HepG2 (cell line): ENCODE measurements at regions not wholly inside any gene's neighbourhood (a gene's known extent, or its start where the extent isn't known, plus 50 kb on each side); places are given as distances from the start of the nearest gene placed in this dataset.
"Not testable (repeated sequence)": the region's sequence is repeated elsewhere in the genome, so short reads cannot be mapped to it uniquely, and the experiment has no call there.

Experiments
- ATAC-seq: fragments of 200-7000 bp; cut with Tn5 transposase; 3 replicates; pipeline ENCODE4 v1.9.1; 2020; ENCODE audit warnings: mild to moderate bottlenecking, moderate library complexity
- BruUV-seq: library from RNA; stranded (reverse); fragments of 400-500 nt; replicated peaks from 2 replicates; lab custom pipeline; 2021; lab: Mats Ljungman, UMichigan
- CTCF ChIA-PET: fragments of 300-600 bp; formaldehyde crosslinking; extraction: SDS; loops from one replicate; lab custom pipeline; 2021; ENCODE audit warnings: low total read pairs, inconsistent platforms, low intra/inter-chr PET ratio; lab: Yijun Ruan, JAX
- POLR2A ChIA-PET: fragments of 350-600 bp; sonication (Branson Sonifier 250); formaldehyde crosslinking; loops from one replicate; lab custom pipeline; 2020; ENCODE audit warnings: antibody characterized with exemption, inconsistent platforms; lab: Yijun Ruan, JAX
- DNase-seq: peaks from one replicate; pipeline ENCODE4 v3.0.0-alpha.2; 2015; ENCODE audit warnings: low spot score
- FAIRE-seq: peaks from 3 replicates; lab custom pipeline; 2011; peaks lifted over from hg19 to GRCh38; lab: Jason Lieb, UNC
- H2AFZ ChIP-seq: one replicate; pipeline ENCODE4 v1.6.1; 2011; ENCODE audit warnings: low read length, inconsistent platforms
- H3K27ac ChIP-seq: fragments of 300-600 bp; 3 replicates; pipeline ENCODE4 v1.8.0; 2011; ENCODE audit warnings: mixed run types, mild to moderate bottlenecking, mixed read lengths, low read length, inconsistent platforms; ENCODE audit not compliant: insufficient read depth; ENCODE audit errors: extremely low read length
- H3K27me3 ChIP-seq, 2 experiments: fragments of 200-600 bp in 1 of 2; 2 replicates in 1 of 2; 3 replicates in 1 of 2; pipeline versions ENCODE4 v1.6.0 to v1.8.0; 2011; ENCODE audit warnings: low read length in 2 of 2, mild to moderate bottlenecking in 2 of 2, moderate library complexity in 2 of 2, inconsistent platforms in 1 of 2; ENCODE audit not compliant: insufficient read depth in 2 of 2, control insufficient read depth in 1 of 2
- H3K36me3 ChIP-seq, 2 experiments: fragments of 200-600 bp in 1 of 2; replicated peaks in 1 of 2; 2 replicates in 1 of 2; 3 replicates in 1 of 2; pipeline versions ENCODE4 v1.5.1 to v1.8.0; 2011; ENCODE audit warnings: low read length in 2 of 2, inconsistent platforms in 1 of 2; ENCODE audit not compliant: insufficient read depth in 2 of 2, control insufficient read depth in 1 of 2
- H3K4me1 ChIP-seq: 2 replicates; pipeline ENCODE4 v1.5.1; 2012; ENCODE audit warnings: low read length, inconsistent platforms; ENCODE audit not compliant: insufficient read depth
- H3K4me2 ChIP-seq: 2 replicates; pipeline ENCODE4 v1.6.0; 2011; ENCODE audit warnings: low read depth, low read length, inconsistent platforms
- H3K4me3 ChIP-seq, 3 experiments: fragments of 200-600 bp in 1 of 3; sonication (generic), shearing (Covaris generic) in 1 of 3; replicated peaks in 1 of 3; 2 replicates each; pipeline ENCODE4 v1.5.1; 2011 to 2016; ENCODE audit warnings: low read length in 3 of 3, inconsistent platforms in 2 of 3, low read depth in 2 of 3, mild to moderate bottlenecking in 2 of 3, control low read depth in 1 of 3, mixed read lengths in 1 of 3; ENCODE audit not compliant: insufficient read depth in 1 of 3
- H3K79me2 ChIP-seq: one replicate; pipeline ENCODE4 v1.6.1; 2011; ENCODE audit warnings: low read length, inconsistent platforms; ENCODE audit not compliant: insufficient read depth
- H3K9ac ChIP-seq: 2 replicates; pipeline ENCODE4 v1.6.0; 2011; ENCODE audit warnings: mild to moderate bottlenecking, low read depth, low read length, inconsistent platforms; ENCODE audit not compliant: insufficient read depth
- H3K9me3 ChIP-seq: 2 replicates; pipeline ENCODE4 v1.5.1; 2012; ENCODE audit warnings: mild to moderate bottlenecking, low read length
- H4K20me1 ChIP-seq: 2 replicates; pipeline ENCODE4 v1.6.0; 2011; ENCODE audit warnings: inconsistent platforms, mild to moderate bottlenecking, low read length, moderate library complexity; ENCODE audit not compliant: insufficient read depth
- EZH2 ChIP-seq: conservative IDR thresholded peaks from 2 replicates; pipeline ENCODE4 v1.6.1; 2012; ENCODE audit warnings: mild to moderate bottlenecking, low read depth, low read length, moderate library complexity
- GMEB2 ChIP-seq: IDR thresholded peaks from 2 replicates; pipeline ENCODE4 v1.6.1; 2016; ENCODE audit warnings: missing biosample characterization, missing genetic modification reagents, low read depth
- HNRNPH1 ChIP-seq: fragments of 200-400 bp; formaldehyde crosslinking; optimal IDR thresholded peaks from 2 replicates; pipeline ENCODE3; 2017; ENCODE audit warnings: mild to moderate bottlenecking, low read depth, low read length
- HOXA5 ChIP-seq: sonication (generic); formaldehyde crosslinking; IDR thresholded peaks from 2 replicates; pipeline ENCODE4 v1.4.0; 2020; ENCODE audit warnings: missing genetic modification reagents
- ISL2 ChIP-seq: sonication (generic); formaldehyde crosslinking; IDR thresholded peaks from 2 replicates; pipeline ENCODE4 v1.5.0; 2020; ENCODE audit warnings: missing genetic modification reagents
- KDM6A ChIP-seq: IDR thresholded peaks from 2 replicates; pipeline ENCODE4 v1.6.1; 2016; ENCODE audit warnings: low read depth
- MEF2D ChIP-seq: sonication (generic); formaldehyde crosslinking; IDR thresholded peaks from 2 replicates; pipeline ENCODE4 v1.5.1; 2020; ENCODE audit warnings: mild to moderate bottlenecking, missing genetic modification reagents
- MLLT10 ChIP-seq: sonication (generic); formaldehyde crosslinking; IDR thresholded peaks from 2 replicates; pipeline ENCODE4 v1.4.0; 2020; ENCODE audit warnings: missing genetic modification reagents
- NFIB ChIP-seq: sonication (generic); formaldehyde crosslinking; IDR thresholded peaks from 2 replicates; pipeline ENCODE4 v1.9.0; 2021; ENCODE audit warnings: missing genetic modification reagents, mild to moderate bottlenecking, borderline replicate concordance
- NFYB ChIP-seq: sonication (generic); formaldehyde crosslinking; IDR thresholded peaks from 2 replicates; pipeline ENCODE4 v1.4.0; 2020; ENCODE audit warnings: missing genetic modification reagents
- PRDM4 ChIP-seq: sonication (generic); formaldehyde crosslinking; IDR thresholded peaks from 2 replicates; pipeline ENCODE4 v1.9.0; 2021; ENCODE audit warnings: missing genetic modification reagents, borderline replicate concordance
- RFX5 ChIP-seq: IDR thresholded peaks from 2 replicates; pipeline ENCODE4 v1.6.1; 2011; ENCODE audit warnings: low read depth, low read length, improper control_type of control experiment
- TBP ChIP-seq: sonication (generic); formaldehyde crosslinking; IDR thresholded peaks from 2 replicates; pipeline ENCODE4 v1.5.0; 2020; ENCODE audit warnings: missing genetic modification reagents
- ZFP41 ChIP-seq: sonication (generic); formaldehyde crosslinking; IDR thresholded peaks from 2 replicates; pipeline ENCODE4 v1.4.0; 2020; ENCODE audit warnings: mild to moderate bottlenecking, missing genetic modification reagents, borderline replicate concordance
- ZNF503 ChIP-seq: sonication (generic); formaldehyde crosslinking; IDR thresholded peaks from 2 replicates; pipeline ENCODE4 v1.4.0; 2020; ENCODE audit warnings: missing genetic modification reagents
- WGBS: methylation state at CpG from one replicate; pipeline ENCODE4 v1.1.6; 2017; ENCODE audit warnings: low lambda C conversion rate; 5-methylcytosine and 5-hydroxymethylcytosine counted together
- in situ Hi-C: cut with HindIII; loops from 2 replicates; pipeline ENCODE4 v1.10.0; 2017; ENCODE audit warnings: low pct_unique_long_range_greater_than_20kb; ENCODE audit not compliant: extremely low pct_ligation_motif_present
- intact Hi-C: fragments of 100-400 bp; cut with micrococcal nuclease; formaldehyde crosslinking; loops from one replicate; pipeline ENCODE4 v1.10.0; 2022; ENCODE audit not compliant: unreplicated experiment

- Histone ChIP-seq H3K27me3 (no peaks in the 10 kb centered on the region), H3K79me2 (no peaks in the 10 kb centered on the region), H3K27ac (no peak overlapping the region), H4K20me1 (no peaks in the 10 kb centered on the region), H3K4me3 (no peak overlapping the region), H3K4me1 (no peaks in the 10 kb centered on the region), H3K9ac (no peak overlapping the region), H2AFZ (no peak overlapping the region), H3K4me2 (no peak overlapping the region), H3K36me3 (no peaks in the 10 kb centered on the region), H3K9me3 (peaks cover 5% of the 10 kb centered on the region; the same call in 1 of the 2 replicates)
- CTCF ChIA-PET: no interaction called here
- no peak for TF ChIP-seq NFIB
- no peak for TF ChIP-seq GMEB2 (CRISPR knock-in tag)
- no peak for TF ChIP-seq ZNF503 (CRISPR knock-in tag)
- no peak for TF ChIP-seq ISL2 (CRISPR knock-in tag)
- no peak for TF ChIP-seq HNRNPH1
- no peak for TF ChIP-seq PRDM4
- no peak for TF ChIP-seq NFYB (CRISPR knock-in tag)
- TF ChIP-seq MLLT10 (CRISPR knock-in tag): no peak
- TF ChIP-seq TBP (CRISPR knock-in tag): no peak
- TF ChIP-seq ZFP41 (CRISPR knock-in tag): no peak
- TF ChIP-seq EZH2: no peak
- no peak for TF ChIP-seq MEF2D
- no peak for TF ChIP-seq HOXA5 (CRISPR knock-in tag)
- no peak for TF ChIP-seq RFX5
- no peak for TF ChIP-seq KDM6A (CRISPR knock-in tag)
- intact Hi-C loops: no loop called here
- DNase-seq: no peak
- ATAC-seq: no peak
- no peak for FAIRE-seq
- BruUV-seq: no TSS peak
- in situ Hi-C loops: no loop called here
- POLR2A ChIA-PET: no interaction called here
- WGBS: 67% methylated on average over 7 of the region's 11 CpGs
Observed at GRCh38 chrX:1041091-1041490, 171.4 kb downstream of the CRLF2 start.

- POLR2A ChIA-PET, H3K4me3 ChIP-seq, in situ Hi-C loops, BruUV-seq, H3K79me2 ChIP-seq, H3K4me1 ChIP-seq, CTCF ChIA-PET, ATAC-seq, FAIRE-seq, H3K4me2 ChIP-seq, H3K27me3 ChIP-seq, H3K27ac ChIP-seq, H3K9ac ChIP-seq, H2AFZ ChIP-seq, intact Hi-C loops, H4K20me1 ChIP-seq, H3K36me3 ChIP-seq, DNase-seq, H3K9me3 ChIP-seq: not testable (repeated sequence)
- 33% methylated on average over 14 of the region's 14 CpGs for WGBS
Observed at GRCh38 chrX:1035931-1036330, 176.5 kb downstream of the CRLF2 start.
